NCI-H1417 (cell line): ENCODE measurements at regions not wholly inside any gene's neighbourhood (a gene's known extent, or its start where the extent isn't known, plus 50 kb on each side); places are given as distances from the start of the nearest gene placed in this dataset.

ENCODE experiments used
- DNase-seq, 3 experiments: peaks; one replicate each; lab custom pipeline; 2025; lab: John Stamatoyannopoulos, UW

- DNase-seq: no peak
Observed at GRCh38 chr10:117078168-117078837, 59.8 kb downstream of the VAX1 start.

- DNase-seq: peak in 1 of 3 experiments; percentile 39
Observed at GRCh38 chr10:117075064-117075463, 63.0 kb downstream of the VAX1 start.

- DNase-seq: peak in 2 of 3 experiments; percentile 51 to 85
Observed at GRCh38 chr10:117074621-117075020, 63.4 kb downstream of the VAX1 start.

- no peak for DNase-seq
Observed at GRCh38 chr10:117071286-117072050, 66.5 kb upstream of the SHTN1 start.
